ENCODE measurements at regions not wholly inside any gene's neighbourhood (a gene's known extent, or its start where the extent isn't known, plus 50 kb on each side); places are given as distances from the start of the nearest gene placed in this dataset.

- TF ChIP-seq ATOH8 (CRISPR knock-in tag; IDR thresholded peaks at IDR 0.05; ENCODE audit: low read depth) (no peak), RNF2 (IDR thresholded peaks at IDR 0.05; ENCODE audit: borderline replicate concordance, low read depth) (no peak), CTCF (IDR thresholded peaks at IDR 0.05) (no peak), RAD21 (conservative IDR thresholded peaks at IDR 0.05 in 1 of 2, IDR thresholded peaks at IDR 0.05 in 1 of 2) (no peak), KDM5A (IDR thresholded peaks at IDR 0.05) (no peak), MAX (IDR thresholded peaks at IDR 0.05) (no peak), CEBPB (IDR thresholded peaks at IDR 0.05) (no peak), KDM1A (IDR thresholded peaks at IDR 0.05; ENCODE audit: low read depth) (no peak), CHD2 (IDR thresholded peaks at IDR 0.05; ENCODE audit: low read length, partially characterized antibody) (no peak), JUNB (IDR thresholded peaks at IDR 0.05) (no peak), PHF8 (IDR thresholded peaks at IDR 0.05; ENCODE audit: borderline replicate concordance, low read depth) (no peak)
Observed at GRCh38 chr12:13613297-13613696, 368.1 kb downstream of the GRIN2B start.

Measured in A549 (cell line).